OCI-LY7 (cell line): ENCODE measurements at regions not wholly inside any gene's neighbourhood (a gene's known extent, or its start where the extent isn't known, plus 50 kb on each side); places are given as distances from the start of the nearest gene placed in this dataset.

Experiments
- BruUV-seq: library from RNA; stranded (reverse); fragments of 400-500 nt; replicated peaks from 2 replicates; lab custom pipeline; 2021; lab: Mats Ljungman, UMichigan
- CTCF ChIA-PET: fragments of 300-600 bp; sonication (Branson Sonifier 250); formaldehyde crosslinking; loops from one replicate; lab custom pipeline; 2022; ENCODE audit warnings: antibody characterized with exemption; ENCODE audit not compliant: unreplicated experiment; lab: Charles Lee
- POLR2A ChIA-PET: fragments of 300-600 bp; sonication (Branson Sonifier 250); formaldehyde crosslinking; loops from one replicate; lab custom pipeline; 2022; ENCODE audit warnings: antibody characterized with exemption; lab: Charles Lee
- DNase-seq: peaks from one replicate; pipeline ENCODE4 v3.0.0-alpha.2; 2015; ENCODE audit warnings: low spot score
- H2AFZ ChIP-seq: fragments of 200-600 bp; sonication (generic), shearing (Covaris generic); 2 replicates; pipeline ENCODE4 v1.6.1; 2014; ENCODE audit warnings: mild to moderate bottlenecking, antibody characterized with exemption, low read length, moderate library complexity
- H3K27ac ChIP-seq: fragments of 200-600 bp; sonication (generic); 2 replicates; pipeline ENCODE4 v1.5.1; 2014; ENCODE audit warnings: mixed run types, low read depth, mild to moderate bottlenecking, moderate library complexity, low read length, inconsistent platforms; ENCODE audit not compliant: poor library complexity, severe bottlenecking
- H3K36me3 ChIP-seq: fragments of 200-600 bp; sonication (generic); 2 replicates; pipeline ENCODE4 v1.6.1; 2014; ENCODE audit warnings: mild to moderate bottlenecking, antibody characterized with exemption, low read length, moderate library complexity, mixed read lengths; ENCODE audit not compliant: insufficient read depth
- H3K4me1 ChIP-seq: fragments of 200-600 bp; sonication (generic); 2 replicates; pipeline ENCODE4 v1.5.1; 2014; ENCODE audit warnings: mild to moderate bottlenecking, low read length; ENCODE audit not compliant: insufficient read depth, poor library complexity, severe bottlenecking
- H3K4me2 ChIP-seq: fragments of 200-600 bp; sonication (generic); 2 replicates; pipeline ENCODE4 v1.6.1; 2014; ENCODE audit warnings: mild to moderate bottlenecking, low read length
- H3K4me3 ChIP-seq: fragments of 200-600 bp; sonication (generic); 2 replicates; pipeline ENCODE4 v1.5.1; 2014; ENCODE audit warnings: mild to moderate bottlenecking, low read depth, low read length; ENCODE audit not compliant: poor library complexity, severe bottlenecking
- H3K79me2 ChIP-seq: fragments of 200-600 bp; sonication (generic); 2 replicates; pipeline ENCODE4 v1.6.1; 2016; ENCODE audit warnings: low read depth, mild to moderate bottlenecking, low read length, moderate library complexity, mixed read lengths; ENCODE audit not compliant: insufficient read depth
- H3K9me2 ChIP-seq: fragments of 200-600 bp; sonication (generic); 2 replicates; pipeline ENCODE4 v1.6.1; 2016; ENCODE audit warnings: mild to moderate bottlenecking, low read length, mixed read lengths; ENCODE audit not compliant: insufficient read depth
- H3K9me3 ChIP-seq: fragments of 200-600 bp; sonication (generic); 2 replicates; pipeline ENCODE4 v1.6.1; 2014; ENCODE audit warnings: mild to moderate bottlenecking, mixed run types, low read length, mixed read lengths
- H4K20me1 ChIP-seq: fragments of 200-600 bp; sonication (generic); 2 replicates; pipeline ENCODE4 v1.6.1; 2014; ENCODE audit warnings: mild to moderate bottlenecking, antibody characterized with exemption, low read length, moderate library complexity, mixed read lengths; ENCODE audit not compliant: insufficient read depth
- CTCF ChIP-seq: fragments of 200-600 bp; sonication (generic); conservative IDR thresholded peaks from 2 replicates; pipeline ENCODE4 v1.5.1; 2014; ENCODE audit warnings: mild to moderate bottlenecking, antibody characterized with exemption, low read length, moderate library complexity, mixed read lengths
- EZH2phosphoT487 ChIP-seq: fragments of 200-600 bp; sonication (generic); IDR thresholded peaks from 2 replicates; pipeline ENCODE4 v1.6.1; 2018; ENCODE audit warnings: low read depth, borderline replicate concordance, mild to moderate bottlenecking, mixed run types, antibody characterized with exemption, low read length, moderate library complexity, mixed read lengths
- intact Hi-C: fragments of 100-400 bp; cut with micrococcal nuclease; formaldehyde crosslinking; loops from one replicate; pipeline ENCODE4 v1.10.0; 2022; ENCODE audit not compliant: unreplicated experiment

DNA sequence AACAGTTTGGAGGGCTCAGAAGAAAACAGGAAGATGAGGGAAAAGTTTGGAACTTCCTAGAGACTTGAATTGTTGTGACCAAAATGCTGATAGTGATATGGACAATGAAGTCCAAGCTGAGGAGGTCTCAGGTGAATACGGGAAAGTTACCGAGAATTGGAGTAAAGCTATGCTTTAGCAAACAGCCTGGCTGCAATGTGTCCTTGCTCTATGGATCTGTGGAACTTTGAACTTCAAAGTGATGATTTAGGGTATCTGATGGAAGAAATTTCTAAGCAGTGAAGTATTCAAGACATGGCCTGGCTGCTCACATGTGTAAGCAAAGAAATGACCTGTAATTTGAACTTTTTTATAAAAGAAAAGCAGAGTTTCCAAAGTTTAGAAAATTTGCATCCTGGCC, 240.2 kb upstream of the KLF14 start:
- H3K27ac ChIP-seq = no peak overlapping the region
- H3K79me2 ChIP-seq = no peaks in the 10 kb centered on the region
- H3K36me3 ChIP-seq = peaks cover 49% of the 10 kb centered on the region
- intact Hi-C loops = no loop called here
- H3K4me2 ChIP-seq = no peak overlapping the region
- DNase-seq = no peak
- BruUV-seq = no TSS peak
- no peaks in the 10 kb centered on the region for H4K20me1 ChIP-seq
- CTCF ChIA-PET = no interaction called here
- no peaks in the 10 kb centered on the region for H3K9me2 ChIP-seq
- no peak overlapping the region for H2AFZ ChIP-seq
- no peak for TF ChIP-seq CTCF
- TF ChIP-seq EZH2phosphoT487 = no peak
- POLR2A ChIA-PET = no interaction called here
- H3K4me1 ChIP-seq = peaks cover 11% of the 10 kb centered on the region
- H3K9me3 ChIP-seq = no peaks in the 10 kb centered on the region
- no peak overlapping the region for H3K4me3 ChIP-seq

DNA sequence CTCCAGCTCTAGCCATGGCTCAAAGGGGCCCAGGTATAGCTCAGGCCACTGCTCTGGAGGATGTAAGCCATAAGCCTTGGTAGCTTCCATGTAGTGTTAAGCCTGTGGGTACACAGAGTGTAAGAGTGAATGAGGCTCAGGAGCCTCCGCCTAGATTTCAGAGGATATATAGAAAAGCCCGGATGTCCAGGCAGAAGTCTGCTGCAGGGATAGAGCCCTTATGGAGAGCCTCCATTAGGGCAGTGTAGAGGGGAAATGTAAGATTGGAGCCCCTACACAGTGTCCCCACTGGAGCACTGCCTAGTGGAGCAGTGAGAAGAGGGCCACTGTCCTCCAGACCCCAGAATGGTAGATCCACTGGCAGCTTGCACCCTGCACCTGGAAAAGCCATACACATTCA, 240.8 kb upstream of the KLF14 start:
- H3K27ac ChIP-seq = no peak overlapping the region
- intact Hi-C loops = no loop called here
- TF ChIP-seq EZH2phosphoT487 (no peak), CTCF (no peak)
- H3K9me3 ChIP-seq = no peaks in the 10 kb centered on the region
- CTCF ChIA-PET = no interaction called here
- no peaks in the 10 kb centered on the region for H4K20me1 ChIP-seq
- POLR2A ChIA-PET = interaction anchor here (0.5 kb wide), 1 partner anchor 74 kb away, joined by 3 read pairs; no protein-coding TSS in a partner anchor
- no peak overlapping the region for H2AFZ ChIP-seq
- no TSS peak for BruUV-seq
- H3K79me2 ChIP-seq = no peaks in the 10 kb centered on the region
- no peaks in the 10 kb centered on the region for H3K9me2 ChIP-seq
- peaks cover 10% of the 10 kb centered on the region for H3K4me1 ChIP-seq
- no peak overlapping the region for H3K4me2 ChIP-seq
- peaks cover 55% of the 10 kb centered on the region for H3K36me3 ChIP-seq
- H3K4me3 ChIP-seq = no peak overlapping the region
- DNase-seq = peak; percentile 5

GRCh38 chr7:130975731-130976130, 241.7 kb upstream of the KLF14 start:
- POLR2A ChIA-PET = interaction anchor here (0.6 kb wide), 1 partner anchor 217 kb away, joined by 4 read pairs; no protein-coding TSS in a partner anchor
- no peak overlapping the region for H3K27ac ChIP-seq
- H3K9me2 ChIP-seq = no peaks in the 10 kb centered on the region
- DNase-seq = no peak
- intact Hi-C loops = no loop called here
- peaks cover 2% of the 10 kb centered on the region for H3K4me1 ChIP-seq
- no TSS peak for BruUV-seq
- H2AFZ ChIP-seq = no peak overlapping the region
- no peaks in the 10 kb centered on the region for H3K79me2 ChIP-seq
- H3K36me3 ChIP-seq = peaks cover 58% of the 10 kb centered on the region
- CTCF ChIA-PET = no interaction called here
- H3K4me2 ChIP-seq = no peak overlapping the region
- H3K9me3 ChIP-seq = no peaks in the 10 kb centered on the region
- TF ChIP-seq CTCF (no peak), EZH2phosphoT487 (no peak)
- no peaks in the 10 kb centered on the region for H4K20me1 ChIP-seq
- H3K4me3 ChIP-seq = no peak overlapping the region
